OCI-M1 (cell line): ENCODE measurements at regions not wholly inside any gene's neighbourhood (a gene's known extent, or its start where the extent isn't known, plus 50 kb on each side); places are given as distances from the start of the nearest gene placed in this dataset.
"Not testable (repeated sequence)": the region's sequence is repeated elsewhere in the genome, so short reads cannot be mapped to it uniquely, and the experiment has no call there.

Experiments used
- DNase-seq: peaks from one replicate; lab custom pipeline; 2025; lab: John Stamatoyannopoulos, UW

DNA sequence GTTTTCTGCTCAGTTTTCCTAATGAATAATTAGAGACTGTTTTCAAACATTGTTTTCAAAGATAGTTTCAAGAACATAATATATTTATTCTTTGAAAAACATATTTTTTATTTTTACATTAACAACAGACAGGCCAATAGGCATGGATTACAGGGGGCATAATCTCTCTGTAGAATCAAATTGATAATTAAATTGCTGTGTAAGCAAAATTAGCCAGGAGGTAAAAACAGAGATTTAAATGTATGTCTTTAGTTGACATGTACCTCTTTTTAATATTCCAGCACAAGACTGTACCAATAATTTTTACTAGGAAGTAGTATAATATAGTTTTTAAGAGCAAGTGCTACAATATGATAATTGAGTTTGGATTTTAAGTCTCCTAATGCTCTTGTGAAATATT lies 1444.5 kb downstream of the BRINP3 start:
- DNase-seq = no peak

DNA sequence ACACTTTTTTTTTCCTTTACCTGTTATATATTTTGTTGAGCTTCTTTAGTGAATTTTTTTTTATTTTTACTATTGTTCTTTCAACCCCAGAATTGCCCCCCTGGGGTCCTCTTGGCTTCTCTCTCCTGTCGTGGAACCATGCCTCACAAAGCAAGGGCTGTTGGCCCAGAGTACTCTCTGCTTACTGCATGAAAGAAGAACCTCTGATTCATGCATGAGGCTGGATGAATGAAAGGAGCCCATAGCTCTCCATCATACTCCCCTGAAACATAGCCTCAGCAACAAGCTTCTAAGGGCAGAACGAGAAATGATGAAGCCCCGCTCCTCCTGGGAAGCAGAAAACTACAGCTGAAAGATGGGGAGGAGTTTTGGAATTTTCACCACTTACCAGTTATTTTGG lies 1441.0 kb downstream of the BRINP3 start:
- no peak for DNase-seq

DNA sequence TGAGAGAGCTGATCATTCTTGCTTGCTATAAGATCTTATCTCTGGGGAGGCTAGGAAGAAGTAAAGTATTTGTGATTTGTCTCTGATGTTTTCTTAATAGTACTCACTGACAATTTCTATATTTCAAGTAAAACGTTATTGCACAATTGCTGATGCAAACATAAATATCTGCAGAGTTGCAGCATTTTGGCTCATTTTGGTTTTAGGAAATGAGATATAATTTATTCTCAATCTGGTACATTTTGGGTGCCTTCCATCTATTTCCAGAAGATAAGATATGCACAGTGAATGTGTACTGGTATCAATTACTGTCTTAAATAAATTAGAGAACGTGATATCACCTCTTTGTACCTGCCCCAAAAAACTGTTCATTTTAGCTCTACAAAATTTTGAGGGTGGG lies 1431.5 kb downstream of the BRINP3 start:
- no peak for DNase-seq

DNA sequence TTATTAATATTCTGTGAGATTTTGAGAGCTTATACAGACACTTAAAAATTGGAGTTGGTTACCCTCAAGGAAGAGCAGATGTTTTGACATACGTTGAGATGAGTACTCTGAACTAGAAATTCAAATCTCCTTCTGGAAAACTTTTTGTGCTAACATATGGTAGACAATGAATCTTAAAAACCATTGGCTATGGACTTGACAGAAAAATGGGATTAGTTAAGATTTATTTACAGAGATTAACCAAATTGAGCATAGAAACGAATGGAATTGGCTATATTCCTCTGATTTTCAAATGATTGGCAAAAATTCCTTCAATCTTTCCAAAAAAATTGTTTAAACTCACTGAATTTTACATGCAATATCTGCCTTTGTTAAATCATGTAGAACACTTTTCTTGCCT lies 1392.9 kb downstream of the BRINP3 start:
- DNase-seq = no peak

DNA sequence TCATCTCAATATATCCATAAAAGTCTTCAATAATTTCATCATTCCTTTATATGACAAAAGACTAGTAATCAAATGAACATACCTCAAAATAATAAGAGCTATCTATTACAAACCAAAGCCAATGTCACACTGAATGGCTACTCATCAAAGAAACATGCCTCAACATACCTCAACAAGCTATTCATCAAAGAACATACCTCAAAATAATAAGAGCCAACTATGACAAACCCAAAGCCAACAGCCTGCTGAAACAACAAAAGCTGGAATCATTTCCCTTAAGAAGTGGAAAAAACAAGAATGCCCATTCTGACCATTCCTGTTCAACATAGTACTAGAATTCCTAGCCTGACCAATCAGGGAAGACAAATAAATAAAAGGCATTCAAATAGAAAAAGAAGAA lies 1373.7 kb downstream of the BRINP3 start:
- DNase-seq = no peak

DNA sequence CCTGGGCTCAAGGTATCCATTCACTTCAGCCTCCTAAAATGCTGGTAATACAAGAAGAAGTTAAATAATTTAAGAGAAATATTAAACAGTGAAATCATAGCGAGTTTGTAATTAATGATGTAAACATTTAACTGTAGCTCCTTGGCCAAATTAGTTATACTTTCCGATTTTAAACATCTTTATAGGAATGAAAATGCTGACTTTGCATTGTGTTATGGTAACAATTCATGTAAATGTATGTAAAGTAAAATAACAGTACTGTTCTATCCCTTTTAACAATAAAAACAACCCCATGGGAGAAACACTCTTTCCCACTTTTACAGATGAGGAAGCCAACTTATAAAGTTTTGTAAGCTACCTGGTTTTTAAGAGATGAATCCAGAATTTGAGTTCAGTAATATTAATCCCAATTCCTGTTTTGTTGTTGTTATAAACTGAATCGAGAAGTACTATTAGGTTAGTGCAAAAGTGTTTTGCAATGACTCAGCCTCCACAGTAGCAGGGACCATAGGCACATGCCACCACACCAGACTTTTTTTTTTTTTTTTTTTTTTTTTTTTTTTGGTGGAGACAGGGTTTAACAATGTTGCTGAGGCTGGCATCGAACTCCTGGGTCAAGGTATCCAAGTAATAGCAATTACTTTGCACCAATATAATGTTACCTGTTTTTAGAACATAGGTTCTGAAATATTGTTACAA lies 1360.4 kb downstream of the BRINP3 start:
- no peak for DNase-seq

DNA sequence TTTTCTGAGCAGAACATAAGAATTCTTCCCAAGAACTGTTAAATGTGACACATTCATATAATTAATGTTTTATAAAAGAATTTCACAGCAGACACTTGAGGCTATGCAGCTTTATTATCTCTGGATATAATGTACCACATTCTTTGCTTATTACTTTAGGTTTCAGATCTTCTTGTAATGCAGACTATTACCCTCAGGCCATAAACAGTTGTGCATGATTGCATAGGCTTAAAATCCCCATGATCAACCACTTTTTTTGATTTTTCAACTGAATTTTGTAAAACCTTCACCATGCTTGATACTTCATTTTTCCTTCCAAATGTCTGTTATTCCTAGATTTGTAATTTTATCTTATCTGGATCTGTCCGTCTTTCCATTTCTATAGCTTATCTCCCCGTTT lies 1355.7 kb downstream of the BRINP3 start:
- no peak for DNase-seq

DNA sequence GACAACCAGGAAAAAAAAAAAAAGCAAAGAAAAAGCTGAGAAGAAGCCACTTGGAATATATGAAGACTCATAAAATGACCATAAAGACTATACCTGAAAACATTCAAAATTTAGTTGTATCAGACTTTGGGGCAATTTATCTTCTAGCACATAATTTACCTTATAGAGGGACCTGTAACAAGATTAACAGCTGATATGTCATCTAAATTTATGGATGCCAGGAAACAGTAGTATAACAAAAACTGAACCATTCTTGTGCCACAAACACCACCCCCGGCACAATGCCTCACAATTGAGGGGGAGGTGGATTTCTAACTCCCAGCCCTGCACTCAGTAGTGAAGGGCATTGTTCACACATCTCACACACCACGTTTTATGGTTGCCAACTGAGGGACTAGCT lies 1352.0 kb downstream of the BRINP3 start:
- DNase-seq = peak; percentile 21

DNA sequence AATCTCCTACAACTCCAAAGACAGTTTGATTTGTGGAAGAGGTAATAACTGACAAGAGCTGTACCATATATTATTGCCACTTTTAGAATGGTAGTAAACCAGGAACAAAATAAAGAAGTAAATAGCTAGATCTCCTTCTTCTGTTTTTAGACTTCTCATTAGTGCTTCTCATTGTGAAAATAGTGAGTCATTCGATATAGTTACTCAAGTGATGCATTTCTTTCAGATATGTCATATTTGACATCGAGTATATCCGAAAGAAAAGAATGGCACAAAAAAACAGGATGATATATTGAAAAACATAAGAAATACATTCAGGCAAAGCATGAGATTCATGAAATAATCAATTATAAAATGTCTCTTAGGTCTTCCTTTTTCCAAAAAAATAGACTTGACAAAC lies 1346.1 kb downstream of the BRINP3 start:
- DNase-seq = no peak

DNA sequence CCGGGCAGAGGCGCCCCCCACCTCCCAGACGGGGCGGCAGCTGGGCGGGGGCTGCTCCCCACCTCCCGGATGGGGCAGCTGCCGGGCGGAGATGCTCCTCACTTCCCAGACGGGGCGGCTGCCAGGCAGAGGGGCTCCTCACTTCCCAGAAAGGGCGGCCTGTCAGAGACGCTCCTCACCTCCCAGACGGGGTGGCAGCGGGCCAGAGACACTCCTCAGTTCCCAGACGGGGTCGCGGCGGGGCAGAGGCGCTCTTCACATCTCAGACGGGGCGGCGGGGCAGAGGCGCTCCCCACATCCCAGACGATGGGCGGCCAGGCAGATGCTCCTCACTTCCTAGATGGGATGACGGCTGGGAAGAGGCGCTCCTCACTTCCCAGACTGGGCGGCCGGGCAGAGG lies 1337.9 kb downstream of the BRINP3 start:
- DNase-seq = not testable (repeated sequence)

DNA sequence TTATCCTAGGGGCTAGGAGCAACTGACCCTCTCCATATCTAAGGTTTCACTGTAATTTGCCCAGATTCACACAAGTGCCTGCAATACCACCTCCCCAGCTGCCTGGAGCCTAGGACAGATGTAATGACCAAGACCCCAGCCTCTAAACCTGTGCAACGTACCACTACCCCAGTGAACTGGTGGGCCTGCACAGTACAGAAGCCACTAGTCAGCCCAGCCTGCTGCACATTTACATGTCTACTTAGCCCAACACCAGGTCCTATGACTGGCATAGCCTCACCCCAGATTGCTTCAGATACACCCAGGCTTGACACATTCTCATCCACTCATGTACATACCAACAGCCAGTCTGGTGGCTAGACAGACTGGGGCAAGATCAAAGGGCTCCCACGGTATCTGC lies 1336.6 kb downstream of the BRINP3 start:
- no peak for DNase-seq

DNA sequence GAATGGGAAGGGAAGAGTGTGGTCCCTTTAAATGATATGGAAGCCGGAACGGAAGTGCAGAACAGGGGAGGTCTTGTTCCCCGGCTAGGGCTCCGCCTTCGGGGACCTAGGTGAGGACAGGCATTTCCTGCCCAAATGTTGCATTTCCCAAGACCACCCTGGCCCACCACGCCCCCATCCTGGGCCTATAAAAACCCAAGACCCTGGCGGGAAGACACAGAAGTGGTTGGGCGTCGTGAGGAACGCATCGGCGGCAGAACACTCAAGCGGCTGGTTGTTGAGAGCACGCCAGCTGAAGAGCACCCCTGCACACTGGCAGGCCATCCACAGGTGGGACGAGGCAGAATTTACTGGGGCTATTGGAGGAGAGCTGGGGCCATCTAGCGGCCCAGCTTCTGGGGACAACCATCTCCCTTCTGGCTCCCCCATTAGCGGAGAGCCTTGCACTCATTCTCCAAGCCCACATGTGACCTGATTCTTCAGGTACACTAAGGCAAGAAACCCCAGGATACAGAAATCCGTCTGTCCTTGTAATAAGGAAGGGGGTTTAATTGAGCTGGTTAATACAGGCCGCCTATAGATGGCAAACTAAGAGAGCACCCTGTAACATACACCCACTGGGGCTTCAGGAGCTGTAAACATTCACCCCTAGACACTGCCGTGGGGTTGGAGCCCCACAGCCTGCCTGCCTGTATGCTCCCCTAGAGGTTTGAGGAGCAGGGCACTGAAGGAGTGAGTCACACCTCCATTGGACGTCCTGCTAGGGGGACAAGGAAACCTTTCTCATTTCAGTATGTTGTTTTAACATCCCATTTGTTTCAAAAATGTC lies 1327.9 kb downstream of the BRINP3 start:
- no peak for DNase-seq

DNA sequence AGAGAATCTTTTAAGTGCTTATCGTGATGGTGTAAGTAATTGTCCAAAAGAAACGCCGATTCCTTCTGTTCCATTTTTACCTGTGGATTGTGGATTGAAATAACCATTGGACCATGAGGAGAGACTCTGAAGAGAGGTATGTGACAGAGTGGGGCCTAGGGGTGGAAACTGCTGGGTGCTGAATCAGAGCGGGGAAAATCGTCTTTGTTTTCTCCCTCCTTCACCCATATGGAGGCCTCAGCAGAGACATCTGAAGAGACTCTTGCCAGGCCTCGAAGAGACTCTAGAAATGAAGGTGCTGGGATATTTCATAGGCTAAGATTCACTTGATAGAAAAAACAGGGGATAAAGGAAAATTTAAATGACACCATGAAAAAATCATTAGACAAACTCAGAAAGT lies 1327.0 kb downstream of the BRINP3 start:
- no peak for DNase-seq

DNA sequence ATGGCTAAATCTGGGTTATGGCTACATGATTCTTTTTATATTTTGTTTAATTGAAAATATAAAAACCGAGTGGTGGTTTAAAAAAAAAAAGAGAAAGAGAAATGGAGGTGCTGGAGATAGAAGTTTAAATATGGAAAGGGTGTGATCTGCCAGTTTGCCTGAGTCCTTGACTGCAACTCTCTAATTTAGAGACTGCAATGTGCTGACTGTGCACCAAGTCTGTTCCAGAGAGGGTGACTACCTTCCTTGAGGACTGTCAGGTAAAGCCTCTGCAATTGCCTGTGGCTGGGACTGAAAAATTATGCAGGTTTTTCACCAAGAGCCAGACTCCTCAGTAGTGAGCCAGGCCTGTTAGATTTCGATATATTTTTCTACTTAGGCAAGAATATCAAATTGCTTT lies 1326.3 kb downstream of the BRINP3 start:
- DNase-seq = no peak

DNA sequence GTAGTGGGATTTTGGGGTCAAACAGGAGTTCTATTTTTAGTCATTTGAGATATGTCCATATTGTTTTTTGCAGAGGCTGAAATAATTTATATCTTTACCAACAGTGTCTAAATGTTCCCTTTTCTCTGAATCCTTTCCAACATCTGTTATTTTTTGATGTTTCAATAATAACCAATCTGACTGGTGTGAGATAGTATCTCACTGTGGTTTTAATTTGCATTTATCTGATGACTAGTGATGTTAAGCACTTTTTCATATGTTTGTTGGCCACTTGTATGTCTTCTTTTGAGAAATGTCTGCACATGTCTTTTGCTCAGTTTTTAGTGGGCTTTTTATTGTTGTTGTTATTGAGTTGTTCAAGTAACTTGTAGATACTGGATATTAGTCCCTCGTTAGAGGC lies 1325.0 kb downstream of the BRINP3 start:
- DNase-seq = no peak

DNA sequence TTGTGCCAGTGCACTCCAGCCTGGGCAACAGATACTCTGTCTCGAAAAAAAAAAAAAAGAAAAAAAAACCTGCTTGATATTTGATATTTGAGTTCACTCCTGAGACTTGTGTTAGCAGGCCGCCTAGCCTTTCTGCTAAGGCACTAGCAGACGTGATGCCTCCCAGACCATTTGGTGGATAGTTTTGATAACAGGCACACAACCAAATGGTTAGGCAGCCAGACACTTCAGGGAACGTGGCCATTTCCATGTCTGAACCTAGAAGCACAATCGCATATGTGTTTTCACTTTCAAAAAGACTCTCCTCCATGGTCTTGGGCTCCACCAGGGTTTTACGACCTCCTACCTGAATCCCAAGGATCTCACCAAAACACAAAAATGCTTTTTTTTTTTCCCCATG lies 1319.5 kb downstream of the BRINP3 start:
- DNase-seq = no peak

DNA sequence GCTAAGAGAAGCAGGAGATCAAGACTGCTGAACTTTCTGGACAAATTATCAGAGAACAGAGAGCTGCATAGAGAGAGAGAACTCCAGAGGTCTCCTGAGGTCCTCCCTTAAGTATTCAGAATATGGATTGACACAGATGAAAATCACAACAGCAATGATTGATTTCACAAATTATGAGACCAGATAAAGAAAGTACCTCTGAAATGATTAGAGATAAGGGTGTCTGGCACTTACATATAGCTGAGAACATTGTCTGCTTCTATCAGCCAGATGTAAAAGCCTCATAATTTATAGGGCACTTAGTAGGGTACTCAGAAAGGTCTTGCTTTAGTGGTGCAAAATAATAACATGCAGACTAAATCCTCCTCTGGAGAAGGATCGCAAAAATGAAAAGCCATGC lies 1301.8 kb downstream of the BRINP3 start:
- DNase-seq = no peak

DNA sequence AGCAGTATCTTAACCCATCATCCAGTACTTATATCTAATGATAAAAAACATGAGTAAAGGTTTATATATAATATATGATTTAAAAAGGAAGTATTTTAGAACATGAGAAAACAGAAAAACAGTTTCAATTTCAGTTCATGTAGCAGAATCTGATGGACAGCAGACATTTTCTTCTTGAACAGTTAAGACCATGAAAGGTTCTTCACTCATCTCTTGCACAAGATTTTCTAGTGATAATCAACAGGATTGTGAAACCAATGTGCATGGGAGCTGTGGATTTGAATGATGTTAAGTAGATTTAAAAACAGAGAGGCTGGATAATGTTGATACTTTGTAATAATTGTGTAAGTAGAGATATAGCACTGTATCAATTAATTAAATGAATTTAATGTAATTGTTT lies 1297.6 kb downstream of the BRINP3 start:
- DNase-seq = peak; percentile 50

DNA sequence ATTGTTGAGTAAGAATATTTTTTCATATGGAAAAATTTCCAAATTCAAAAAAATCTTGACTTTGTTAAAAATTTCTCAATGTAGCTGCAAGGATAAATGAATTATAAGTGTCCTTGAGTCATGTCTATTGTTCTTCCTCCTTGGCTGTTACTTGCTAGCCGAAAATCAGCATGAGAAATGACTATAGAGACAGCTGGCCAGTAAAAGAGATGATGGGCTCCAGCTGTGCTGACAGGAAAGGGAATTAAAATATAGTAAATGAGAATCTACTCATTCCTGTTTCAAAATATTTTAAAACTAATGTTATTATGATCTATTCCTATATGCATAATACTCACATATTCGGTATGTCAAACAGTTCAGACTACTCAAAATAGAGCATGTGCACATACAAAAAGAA lies 1292.6 kb downstream of the BRINP3 start:
- DNase-seq = no peak

DNA sequence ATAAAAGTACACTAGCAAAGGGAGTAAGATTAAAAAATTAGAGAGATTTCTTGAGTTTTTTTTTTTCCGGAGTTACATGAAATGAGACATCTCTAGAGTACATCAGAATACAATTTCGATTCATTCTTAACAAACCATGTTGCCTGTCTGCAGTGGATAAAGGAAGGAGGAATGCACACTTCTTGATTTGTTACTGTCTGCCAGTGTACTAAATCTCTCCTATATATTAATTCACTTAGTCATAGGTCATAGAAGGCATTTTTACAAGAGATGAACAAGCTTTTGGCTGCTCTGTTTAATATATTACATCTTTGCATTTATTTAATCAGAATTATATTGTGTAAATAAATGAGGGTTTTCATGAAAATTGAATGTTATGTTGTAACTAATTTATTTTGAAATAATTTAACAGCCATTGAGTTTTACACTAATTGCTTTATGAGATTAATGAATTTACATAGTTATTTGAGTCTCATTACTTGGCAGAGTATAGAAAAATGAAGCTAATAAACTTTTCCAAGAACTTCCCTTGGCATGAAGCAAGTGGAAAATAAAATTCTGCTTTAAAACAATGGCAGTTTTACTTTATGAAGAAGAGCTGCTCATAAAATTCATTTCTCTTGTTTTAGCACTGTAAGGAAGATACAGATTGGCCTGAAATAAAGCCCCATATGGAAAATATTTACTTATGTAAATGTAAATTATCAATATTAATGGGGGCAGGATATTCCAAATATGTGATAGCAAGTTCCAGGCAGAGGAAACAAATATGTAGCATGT lies 1284.7 kb downstream of the BRINP3 start:
- no peak for DNase-seq

DNA sequence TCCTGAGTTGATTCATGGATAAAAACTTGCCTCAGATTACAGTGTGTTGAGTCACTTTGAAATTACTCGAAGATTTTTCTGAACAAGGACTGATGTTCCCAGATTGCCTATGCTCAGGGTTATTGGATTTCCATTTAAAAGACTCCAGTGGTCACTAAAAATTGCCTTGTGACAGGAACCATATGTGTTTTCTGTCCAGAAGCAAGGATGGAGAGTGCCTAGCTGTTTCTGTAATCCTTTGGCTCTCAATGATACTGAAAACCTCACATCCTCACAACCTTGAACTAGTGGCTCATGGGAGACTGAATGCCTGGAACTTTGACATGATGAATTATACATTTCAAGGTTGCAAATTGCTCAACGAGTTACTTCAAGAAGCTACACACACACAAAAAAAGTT lies 1271.8 kb downstream of the BRINP3 start:
- no peak for DNase-seq

DNA sequence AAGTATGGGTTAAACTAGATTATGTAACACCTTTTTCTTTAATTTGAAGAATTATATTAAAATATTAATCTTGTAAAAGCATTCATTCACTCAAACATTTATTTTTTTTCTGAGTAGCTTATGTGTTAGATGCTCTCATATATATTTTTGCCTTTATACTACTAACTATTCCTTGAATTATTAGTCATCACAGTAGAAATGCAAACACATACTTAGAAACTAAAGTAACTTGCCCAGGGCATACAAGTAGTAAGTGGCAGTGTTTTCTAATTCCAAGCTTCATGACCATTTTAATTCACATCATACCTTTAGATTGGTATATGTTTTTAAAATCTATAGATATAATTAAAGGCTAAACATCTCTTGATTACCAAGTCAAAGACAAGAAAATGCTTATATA lies 1271.0 kb downstream of the BRINP3 start:
- DNase-seq = no peak

DNA sequence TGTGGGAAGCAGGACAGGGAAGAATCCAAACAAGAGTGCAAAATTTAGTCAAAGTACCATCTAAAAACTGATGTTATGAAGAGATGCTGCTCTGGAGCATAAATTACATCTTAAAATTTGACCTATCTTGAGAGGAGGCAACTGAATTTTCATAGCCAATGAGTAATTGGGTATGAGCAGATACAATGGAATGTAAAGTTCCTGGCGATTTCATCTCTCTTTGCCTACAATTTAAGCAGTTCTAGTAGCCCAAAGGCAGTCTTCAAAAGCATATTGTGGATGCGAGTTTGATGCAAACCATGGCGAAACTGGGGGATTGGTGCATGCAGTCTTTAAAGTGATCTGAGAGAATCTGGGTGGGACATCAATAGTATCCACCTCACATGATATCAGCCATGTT lies 1265.9 kb downstream of the BRINP3 start:
- DNase-seq = no peak
